Trophoblast cell (in vitro differentiated cells and primary cell): ENCODE measurements at regions not wholly inside any gene's neighbourhood (a gene's known extent, or its start where the extent isn't known, plus 50 kb on each side); places are given as distances from the start of the nearest gene placed in this dataset.

Experiments
- DNase-seq, 2 donors: peaks; one replicate each; pipeline ENCODE4 v3.0.0-alpha.2; 2016
- H2AFZ ChIP-seq: 2 replicates; pipeline ENCODE4 v1.6.1; 2013; ENCODE audit warnings: low read length, moderate library complexity, mild to moderate bottlenecking; ENCODE audit not compliant: insufficient read depth, poor library complexity
- H2AK5ac ChIP-seq: 2 replicates; pipeline ENCODE4 v1.6.1; 2013; ENCODE audit warnings: mild to moderate bottlenecking, low read length
- H2BK120ac ChIP-seq: 2 replicates; pipeline ENCODE4 v1.6.1; 2013; ENCODE audit warnings: low read length, mild to moderate bottlenecking, moderate library complexity; ENCODE audit not compliant: insufficient read depth, poor library complexity
- H2BK12ac ChIP-seq: 2 replicates; pipeline ENCODE4 v1.6.1; 2013; ENCODE audit warnings: mild to moderate bottlenecking, low read length, moderate library complexity
- H2BK5ac ChIP-seq: 2 replicates; pipeline ENCODE4 v1.6.1; 2013; ENCODE audit warnings: low read length, low read depth, moderate library complexity, mild to moderate bottlenecking; ENCODE audit not compliant: poor library complexity
- H3K14ac ChIP-seq: 2 replicates; pipeline ENCODE4 v1.6.1; 2013; ENCODE audit warnings: mild to moderate bottlenecking, low read length
- H3K18ac ChIP-seq: 2 replicates; pipeline ENCODE4 v1.6.1; 2013; ENCODE audit warnings: mild to moderate bottlenecking, low read length
- H3K23ac ChIP-seq: 2 replicates; pipeline ENCODE4 v1.6.1; 2013; ENCODE audit warnings: low read length
- H3K27ac ChIP-seq: 2 replicates; pipeline ENCODE4 v1.5.1; 2013; ENCODE audit warnings: low read depth, mild to moderate bottlenecking, inconsistent platforms, low read length, moderate library complexity
- H3K27me3 ChIP-seq: 2 replicates; pipeline ENCODE4 v1.6.1; 2013; ENCODE audit warnings: inconsistent platforms, mild to moderate bottlenecking, low read length, moderate library complexity; ENCODE audit not compliant: insufficient read depth
- H3K36me3 ChIP-seq, 2 experiments: 1 replicate in 1 of 2; 2 replicates in 1 of 2; pipeline ENCODE4 v1.6.1; 2013; ENCODE audit warnings: low read length in 2 of 2, mild to moderate bottlenecking in 2 of 2, moderate library complexity in 1 of 2; ENCODE audit not compliant: insufficient read depth in 2 of 2, control insufficient read depth in 1 of 2
- H3K4ac ChIP-seq: 2 replicates; pipeline ENCODE4 v1.6.1; 2013; ENCODE audit warnings: low read depth, mild to moderate bottlenecking, low read length, moderate library complexity
- H3K4me1 ChIP-seq, 2 experiments: 1 replicate in 1 of 2; 2 replicates in 1 of 2; pipeline ENCODE4 v1.6.1; 2013; ENCODE audit warnings: low read length in 2 of 2, mild to moderate bottlenecking in 2 of 2, moderate library complexity in 1 of 2; ENCODE audit not compliant: insufficient read depth in 2 of 2, control insufficient read depth in 1 of 2
- H3K4me2 ChIP-seq: 2 replicates; pipeline ENCODE4 v1.6.1; 2013; ENCODE audit warnings: inconsistent platforms, mild to moderate bottlenecking, low read length, moderate library complexity
- H3K4me3 ChIP-seq: 2 replicates; pipeline ENCODE4 v1.5.1; 2013; ENCODE audit warnings: mild to moderate bottlenecking, low read depth, low read length, inconsistent platforms
- H3K79me1 ChIP-seq: one replicate; pipeline ENCODE4 v1.6.1; 2013; ENCODE audit warnings: low read length
- H3K79me2 ChIP-seq: 2 replicates; pipeline ENCODE4 v1.6.1; 2013; ENCODE audit warnings: low read length, mild to moderate bottlenecking; ENCODE audit not compliant: control insufficient read depth, insufficient read depth, poor library complexity
- H3K9ac ChIP-seq: 2 replicates; pipeline ENCODE4 v1.6.1; 2013; ENCODE audit warnings: mild to moderate bottlenecking, low read length
- H3K9me3 ChIP-seq: 2 replicates; pipeline ENCODE4 v1.6.1; 2013; ENCODE audit warnings: low read depth, mild to moderate bottlenecking, control low read depth, inconsistent platforms, low read length; ENCODE audit not compliant: insufficient read depth
- H4K12ac ChIP-seq: 2 replicates; pipeline ENCODE4 v1.6.1; 2013; ENCODE audit warnings: low read depth, mild to moderate bottlenecking, low read length, moderate library complexity
- H4K8ac ChIP-seq: 2 replicates; pipeline ENCODE4 v1.6.1; 2013; ENCODE audit warnings: low read depth, mild to moderate bottlenecking, low read length, moderate library complexity
- H4K91ac ChIP-seq: one replicate; pipeline ENCODE4 v1.6.1; 2013; ENCODE audit warnings: low read depth, mild to moderate bottlenecking, low read length, moderate library complexity
- WGBS: extraction: QIAGEN DNeasy Blood & Tissue Kit; methylation state at CpG from one replicate; pipeline ENCODE4 v1.1.7; 2013; ENCODE audit warnings: missing lambda C conversion rate; ENCODE audit not compliant: insufficient read length, insufficient coverage; ENCODE audit errors: extremely low coverage; 5-methylcytosine and 5-hydroxymethylcytosine counted together

DNA sequence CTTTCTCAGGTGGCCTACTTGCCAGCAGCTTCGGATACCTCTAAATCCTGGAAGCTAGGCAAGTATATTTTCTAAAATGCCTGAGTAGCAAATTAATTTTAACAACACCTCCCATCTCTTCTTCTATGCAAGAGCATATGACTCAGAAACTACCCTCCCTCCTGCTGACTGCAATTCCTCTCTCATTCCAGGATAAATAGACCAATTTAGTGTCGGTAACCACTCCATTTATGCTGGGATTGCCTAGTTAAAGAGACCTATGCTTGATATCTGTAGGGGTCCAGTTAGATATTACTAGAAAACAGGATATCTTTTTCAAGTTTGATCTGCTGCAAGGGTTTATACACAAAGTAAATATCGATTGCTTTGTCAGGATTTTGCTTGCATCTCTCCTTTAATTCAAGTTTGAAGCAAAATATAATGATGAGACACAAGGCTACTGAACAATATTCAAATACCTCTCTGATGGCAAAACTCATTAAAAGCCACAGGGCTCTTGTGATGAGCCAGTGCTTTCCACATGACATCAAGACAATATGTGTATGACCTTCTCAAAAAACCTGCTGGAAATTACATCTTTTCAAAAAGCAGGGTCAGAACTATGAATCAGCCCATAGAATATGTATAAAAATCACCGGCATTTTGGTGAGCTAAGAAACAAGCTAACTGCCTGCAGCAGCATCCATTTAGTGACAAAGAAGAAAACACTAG, 491.6 kb upstream of the NECTIN3 start:
- Histone ChIP-seq H2AFZ (no peak overlapping the region), H3K4ac (no peak overlapping the region), H3K36me3 (no peaks in the 10 kb centered on the region), H3K4me3 (no peak overlapping the region), H3K23ac (no peak overlapping the region), H3K9ac (no peak overlapping the region), H3K27me3 (no peaks in the 10 kb centered on the region), H3K18ac (no peak overlapping the region), H3K79me1 (peaks cover 2% of the 10 kb centered on the region), H3K9me3 (no peaks in the 10 kb centered on the region), H2AK5ac (no peak overlapping the region), H3K27ac (no peak overlapping the region), H3K79me2 (no peaks in the 10 kb centered on the region), H2BK120ac (no peak overlapping the region), H4K8ac (no peak overlapping the region), H3K4me2 (no peak overlapping the region), H3K14ac (no peak overlapping the region), H2BK12ac (no peak overlapping the region), H4K12ac (no peak overlapping the region), H3K4me1 (no peaks in the 10 kb centered on the region), H4K91ac (no peak overlapping the region), H2BK5ac (no peak overlapping the region)
- no CpG with 5 or more reads among the region's 4 CpGs for WGBS
- no peak for DNase-seq

- H3K9me3 ChIP-seq = no peaks in the 10 kb centered on the region
- no peak overlapping the region for H3K4me3 ChIP-seq
- H3K4ac ChIP-seq = no peak overlapping the region
- no peak overlapping the region for H4K91ac ChIP-seq
- no peak overlapping the region for H3K18ac ChIP-seq
- no peak overlapping the region for H3K14ac ChIP-seq
- no peak overlapping the region for H2BK120ac ChIP-seq
- no peak overlapping the region for H2BK5ac ChIP-seq
- H4K8ac ChIP-seq = no peak overlapping the region
- no CpG with 5 or more reads among the region's 3 CpGs for WGBS
- peak overlapping the region; percentile 41 for H3K27ac ChIP-seq
- H2AFZ ChIP-seq = no peak overlapping the region
- no peaks in the 10 kb centered on the region for H3K27me3 ChIP-seq
- H2AK5ac ChIP-seq = no peak overlapping the region
- no peak overlapping the region for H3K4me2 ChIP-seq
- peak in 1 of 2 donors; percentile 1 for DNase-seq
- no peak overlapping the region for H3K23ac ChIP-seq
- H2BK12ac ChIP-seq = no peak overlapping the region
- H4K12ac ChIP-seq = no peak overlapping the region
- no peaks in the 10 kb centered on the region for H3K79me2 ChIP-seq
- H3K36me3 ChIP-seq = no peaks in the 10 kb centered on the region
- no peaks in the 10 kb centered on the region for H3K4me1 ChIP-seq
- no peak overlapping the region for H3K9ac ChIP-seq
- H3K79me1 ChIP-seq = no peaks in the 10 kb centered on the region
These were observed 488.2 kb upstream of the NECTIN3 start for GRCh38 chr3:110583373-110583935.

- Histone ChIP-seq H3K9me3 (no peaks in the 10 kb centered on the region), H3K23ac (no peak overlapping the region), H3K14ac (no peak overlapping the region), H2BK5ac (no peak overlapping the region), H3K4ac (no peak overlapping the region), H2BK12ac (no peak overlapping the region), H3K4me1 (no peaks in the 10 kb centered on the region), H4K8ac (no peak overlapping the region), H2BK120ac (no peak overlapping the region), H3K79me2 (no peaks in the 10 kb centered on the region), H3K27ac (no peak overlapping the region), H3K27me3 (no peaks in the 10 kb centered on the region), H4K12ac (no peak overlapping the region), H3K79me1 (no peaks in the 10 kb centered on the region), H2AFZ (no peak overlapping the region), H3K9ac (no peak overlapping the region), H3K4me3 (no peak overlapping the region), H3K18ac (no peak overlapping the region), H3K4me2 (no peak overlapping the region), H2AK5ac (no peak overlapping the region), H4K91ac (no peak overlapping the region), H3K36me3 (no peaks in the 10 kb centered on the region)
- no peak for DNase-seq
- no CpG with 5 or more reads among the region's 3 CpGs for WGBS
These were observed 482.7 kb upstream of the NECTIN3 start for GRCh38 chr3:110588906-110589305.

- Histone ChIP-seq H4K8ac (no peak overlapping the region), H3K14ac (no peak overlapping the region), H2AFZ (no peak overlapping the region), H3K79me1 (no peaks in the 10 kb centered on the region), H2BK120ac (no peak overlapping the region), H3K4ac (no peak overlapping the region), H2BK12ac (no peak overlapping the region), H3K27ac (no peak overlapping the region), H3K4me1 (no peaks in the 10 kb centered on the region), H3K9ac (no peak overlapping the region), H3K79me2 (no peaks in the 10 kb centered on the region), H2BK5ac (no peak overlapping the region), H4K91ac (no peak overlapping the region), H3K18ac (no peak overlapping the region), H3K4me2 (no peak overlapping the region), H3K23ac (no peak overlapping the region), H3K4me3 (no peak overlapping the region), H3K27me3 (no peaks in the 10 kb centered on the region), H4K12ac (no peak overlapping the region), H2AK5ac (no peak overlapping the region), H3K9me3 (no peaks in the 10 kb centered on the region), H3K36me3 (no peaks in the 10 kb centered on the region)
- DNase-seq = no peak
These were observed 482.3 kb upstream of the NECTIN3 start for GRCh38 chr3:110589341-110589740.
